ENCODE measurements at regions not wholly inside any gene's neighbourhood (a gene's known extent, or its start where the extent isn't known, plus 50 kb on each side); places are given as distances from the start of the nearest gene placed in this dataset.
"Not testable (repeated sequence)": the region's sequence is repeated elsewhere in the genome, so short reads cannot be mapped to it uniquely, and the experiment has no call there.

DNA sequence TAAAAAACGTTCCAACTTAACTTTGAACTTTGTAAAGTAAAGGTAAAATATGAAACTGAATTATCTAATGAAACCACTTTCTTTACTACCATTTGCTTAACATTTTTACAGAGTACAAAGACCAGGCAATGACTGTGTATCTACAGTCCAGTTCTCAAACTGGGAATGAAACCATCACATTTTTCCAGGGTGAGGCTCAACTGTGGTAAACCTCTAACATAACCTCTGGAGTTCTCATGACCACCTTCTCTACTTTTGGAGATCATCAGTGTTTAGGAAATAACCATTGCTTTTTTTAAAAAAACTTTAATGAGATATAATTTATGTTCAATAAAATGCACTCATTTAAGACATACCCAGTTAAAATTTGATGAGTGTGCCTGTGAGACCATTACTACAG is 223.5 kb downstream of the RNF152 start:
- no peak for DNase-seq

DNA sequence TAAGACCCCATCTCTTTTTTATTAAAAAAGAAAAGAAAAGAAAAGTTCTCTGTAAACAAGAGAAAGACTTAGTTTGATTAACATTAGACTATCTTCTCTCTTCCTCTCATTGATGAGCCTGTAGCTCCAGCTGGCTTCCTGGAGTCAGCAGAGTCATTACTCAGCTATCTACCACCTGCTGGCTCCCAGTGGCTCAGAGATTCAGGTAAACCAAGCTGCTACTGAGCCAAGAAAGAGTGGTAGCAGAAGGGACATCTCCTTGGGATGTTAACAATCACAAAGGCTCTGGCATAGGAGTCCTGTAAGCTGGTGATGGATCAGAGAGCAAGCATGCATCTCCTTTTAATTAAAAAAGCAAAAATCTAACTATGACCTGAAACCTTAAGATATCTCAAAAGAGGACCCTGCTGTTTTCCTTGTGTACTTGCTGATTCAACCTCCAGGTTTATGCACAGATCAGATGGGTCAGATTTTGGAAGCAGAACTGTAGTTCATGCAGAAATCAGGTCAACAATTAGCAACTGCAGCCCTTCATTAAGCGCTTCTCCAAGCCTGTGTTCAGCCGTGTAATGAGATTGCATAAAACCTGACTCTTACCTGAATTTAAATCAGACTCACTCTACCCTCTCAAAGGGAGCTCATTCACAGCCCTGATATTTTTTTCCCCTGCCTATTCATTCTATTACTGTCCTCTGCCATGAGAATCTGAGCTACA is 225.8 kb downstream of the RNF152 start:
- DNase-seq = no peak

GRCh38 chr18:61664419-61665084 is 228.3 kb downstream of the RNF152 start:
- no peak for DNase-seq

DNA sequence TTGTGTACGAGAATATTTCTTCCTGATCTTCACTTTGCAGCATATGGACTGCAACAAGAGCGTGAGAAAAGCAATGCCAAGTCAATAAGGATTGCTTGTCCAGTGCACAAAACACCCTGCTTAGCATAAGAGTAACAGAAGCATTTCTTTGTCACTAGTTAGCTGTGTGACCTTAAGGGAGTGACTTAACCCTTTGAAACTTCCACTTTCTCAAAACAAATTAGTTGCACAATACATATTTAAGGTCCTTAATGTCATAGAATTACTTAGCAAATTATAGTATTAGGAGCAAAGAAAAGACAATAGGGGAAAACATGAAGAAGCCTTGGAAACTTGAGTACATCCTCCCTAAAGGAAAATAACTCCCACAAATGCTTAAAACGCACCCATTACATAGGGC is 230.1 kb downstream of the RNF152 start:
- no peak for DNase-seq

DNA sequence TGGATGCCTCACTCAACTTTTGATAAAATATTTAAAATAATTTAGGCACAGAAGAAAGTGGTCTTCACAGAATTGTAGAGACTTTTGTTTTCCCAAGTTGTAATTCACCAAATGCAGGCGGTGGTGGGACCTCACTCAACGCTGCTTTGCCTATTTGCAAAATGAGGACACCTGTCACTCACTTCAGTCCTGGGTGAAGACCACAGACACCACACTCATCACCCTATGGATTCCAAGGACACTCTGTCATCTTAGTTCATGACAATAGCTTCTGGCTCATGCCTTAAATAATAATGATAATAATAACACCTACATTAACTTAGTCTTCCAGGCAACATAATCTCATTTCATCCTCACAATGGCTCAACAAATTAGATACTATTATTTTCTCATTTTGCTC is 234.4 kb downstream of the RNF152 start:
- DNase-seq = no peak

DNA sequence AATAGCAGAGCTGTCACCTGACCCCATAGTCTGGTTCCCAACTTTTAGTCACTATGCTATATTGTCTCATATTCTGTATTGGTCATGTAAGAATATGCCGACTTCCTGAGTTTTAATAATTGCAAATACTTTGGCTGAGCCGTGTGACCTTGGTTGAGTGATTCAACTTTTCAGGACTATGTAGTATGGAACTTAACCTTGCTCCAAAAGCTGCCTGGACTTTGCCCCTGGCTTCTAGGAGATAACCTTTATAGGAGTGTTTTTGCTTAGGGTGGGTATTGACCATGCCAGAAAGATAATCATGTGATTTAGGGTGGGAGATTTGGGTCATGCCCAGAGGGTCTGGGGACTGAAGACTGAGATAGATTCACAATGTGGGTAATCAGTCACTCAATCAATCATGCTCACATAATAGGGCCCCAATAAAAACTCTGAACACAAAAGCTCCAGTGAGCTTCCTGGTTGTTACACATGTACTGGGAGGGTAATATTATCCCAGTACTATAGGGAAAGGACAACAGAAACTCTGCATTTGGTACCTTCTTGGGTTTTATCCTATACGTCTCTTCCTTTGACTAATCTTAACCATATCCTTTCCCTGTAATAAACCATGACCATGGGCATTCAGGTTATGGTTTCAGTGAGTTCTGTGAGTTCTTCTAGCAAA is 235.6 kb downstream of the RNF152 start:
- DNase-seq = no peak

GRCh38 chr18:61655630-61656029 is 237.2 kb downstream of the RNF152 start:
- DNase-seq = no peak

DNA sequence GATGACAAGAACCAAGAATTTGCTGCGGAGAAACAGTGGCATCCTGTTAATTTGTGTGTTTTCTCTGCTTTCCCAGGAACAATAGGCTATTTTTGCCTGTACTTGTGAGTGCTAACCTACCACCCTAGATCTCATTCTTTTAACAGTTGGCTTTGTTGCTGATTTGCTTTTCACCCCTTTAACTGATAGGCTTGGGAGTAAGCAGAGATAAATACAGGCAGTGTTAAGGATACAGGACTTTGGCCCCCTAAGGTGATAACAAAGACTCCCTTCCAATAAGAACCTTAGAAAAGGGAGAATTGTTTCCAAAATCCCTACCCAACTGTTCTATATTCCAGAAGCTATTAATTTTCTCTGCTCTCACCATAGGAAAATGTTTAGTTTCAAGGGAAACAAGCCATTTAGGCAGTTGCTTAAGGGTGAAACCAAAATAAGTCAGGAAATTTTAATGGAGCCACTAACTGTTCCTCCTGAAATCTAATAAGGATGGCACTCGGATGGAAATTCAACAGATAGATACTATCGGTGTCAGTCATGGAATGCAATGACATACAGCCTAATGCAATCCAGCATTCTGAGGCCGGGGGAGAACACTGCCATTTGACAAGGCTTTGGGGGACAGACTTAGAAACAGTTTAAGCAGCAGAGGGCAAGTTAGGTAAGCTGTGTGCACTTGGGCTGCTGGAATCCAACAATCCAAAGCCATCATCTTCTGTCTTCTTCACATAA is 238.8 kb downstream of the RNF152 start:
- DNase-seq = no peak

DNA sequence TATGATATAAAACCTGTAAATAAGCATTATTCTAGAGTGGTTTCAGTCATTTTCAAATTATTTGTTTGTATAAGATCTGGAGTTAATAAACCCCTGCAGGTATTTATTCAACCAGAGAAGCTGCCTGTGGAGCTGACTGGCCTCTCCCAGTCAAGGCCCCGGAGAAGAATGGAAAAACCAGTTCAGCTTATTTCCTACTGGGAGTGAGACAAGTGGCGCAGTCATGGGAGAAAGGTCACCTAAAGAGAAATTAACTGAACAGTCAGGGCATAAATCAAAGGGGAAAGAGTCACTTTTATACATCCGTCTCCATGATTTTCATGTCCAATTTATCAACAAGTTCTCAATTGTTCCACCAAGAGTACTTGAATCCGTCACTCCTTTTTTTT is 240.9 kb downstream of the RNF152 start:
- DNase-seq = no peak

GRCh38 chr18:61651145-61651879 is 241.5 kb downstream of the RNF152 start:
- DNase-seq = no peak

GRCh38 chr18:61643884-61644647 is 248.7 kb downstream of the RNF152 start:
- no peak for DNase-seq

DNA sequence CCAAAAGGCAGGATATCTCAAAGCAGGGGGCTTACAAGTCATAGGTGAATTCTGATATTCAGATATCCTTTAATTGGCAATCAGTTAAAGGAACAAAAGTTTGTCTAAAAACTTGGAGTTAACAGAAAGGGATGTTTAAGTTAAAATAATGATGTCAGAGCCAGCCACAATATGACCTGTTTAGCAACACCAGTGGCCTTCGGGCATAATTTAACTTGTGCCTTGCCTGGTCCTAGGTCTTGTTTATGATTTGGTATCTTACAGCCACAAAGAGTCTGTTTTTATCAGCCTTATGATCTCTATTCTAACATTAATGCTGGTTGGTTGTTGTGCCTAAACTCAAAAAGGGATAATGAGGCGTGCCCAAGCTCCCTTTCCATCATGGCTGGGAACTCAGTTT is 252.9 kb downstream of the RNF152 start:
- no peak for DNase-seq

- DNase-seq = no peak
These were observed 254.8 kb downstream of the RNF152 start for GRCh38 chr18:61637905-61638595.

DNA sequence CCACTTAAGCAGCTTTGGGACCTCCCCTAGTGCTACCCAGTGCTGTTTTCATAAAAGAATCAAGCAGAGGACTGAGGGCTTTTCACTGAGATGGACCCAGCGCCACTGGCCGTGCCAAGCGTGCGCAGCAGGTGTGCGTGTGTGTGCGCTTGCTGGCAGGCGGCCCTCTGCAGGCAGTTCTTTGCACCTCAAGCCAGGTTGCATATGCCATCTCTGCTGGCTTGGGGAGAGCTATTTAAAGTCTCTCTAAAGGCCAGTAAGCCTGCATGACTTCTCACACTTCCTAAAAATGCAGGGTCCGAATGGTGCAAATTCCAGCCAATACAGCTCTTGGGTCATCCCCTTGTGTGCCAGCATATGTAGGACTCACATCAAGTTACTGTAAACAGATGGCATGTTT is 255.5 kb downstream of the RNF152 start:
- DNase-seq = no peak

GRCh38 chr18:61635901-61636528 is 256.8 kb downstream of the RNF152 start:
- DNase-seq = peak; percentile 48

DNA sequence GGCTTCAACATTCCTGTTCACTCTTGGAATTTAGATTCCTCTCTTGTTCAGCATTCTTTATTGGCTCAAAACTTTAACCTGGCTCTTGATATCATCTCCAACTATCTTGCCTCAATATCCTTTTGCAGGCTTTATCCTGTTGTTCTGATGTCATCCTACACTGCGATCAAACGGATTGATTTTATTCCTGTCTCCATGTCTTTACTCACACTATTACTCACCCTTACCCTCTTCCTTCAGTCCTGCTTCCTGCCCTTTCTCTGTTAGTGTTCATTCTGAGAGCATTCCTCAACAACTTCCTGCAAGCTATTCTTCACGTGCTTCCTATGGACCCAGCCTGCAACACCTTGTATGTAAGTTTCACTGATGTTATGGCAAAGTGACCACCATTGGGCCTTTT is 264.7 kb downstream of the RNF152 start:
- no peak for DNase-seq

DNA sequence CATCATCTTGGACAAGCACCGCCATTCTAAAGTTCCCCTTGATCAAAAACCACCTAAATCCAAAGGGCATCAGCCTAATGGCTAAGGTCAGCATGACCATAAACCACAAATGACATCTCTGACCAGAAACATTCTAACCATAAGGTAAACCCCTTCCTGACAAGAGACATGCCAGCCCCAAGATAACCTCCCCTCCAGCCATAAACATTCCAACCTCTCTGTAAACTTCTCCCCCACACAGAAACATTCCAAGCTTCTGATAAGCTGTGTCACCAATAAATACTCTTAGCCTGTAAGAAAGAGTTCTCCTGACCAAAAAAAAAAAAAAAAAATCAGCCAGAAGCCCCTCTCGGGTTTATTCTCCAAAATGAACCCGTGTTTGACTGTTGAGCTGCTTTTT is 268.2 kb downstream of the RNF152 start:
- not testable (repeated sequence) for DNase-seq

DNA sequence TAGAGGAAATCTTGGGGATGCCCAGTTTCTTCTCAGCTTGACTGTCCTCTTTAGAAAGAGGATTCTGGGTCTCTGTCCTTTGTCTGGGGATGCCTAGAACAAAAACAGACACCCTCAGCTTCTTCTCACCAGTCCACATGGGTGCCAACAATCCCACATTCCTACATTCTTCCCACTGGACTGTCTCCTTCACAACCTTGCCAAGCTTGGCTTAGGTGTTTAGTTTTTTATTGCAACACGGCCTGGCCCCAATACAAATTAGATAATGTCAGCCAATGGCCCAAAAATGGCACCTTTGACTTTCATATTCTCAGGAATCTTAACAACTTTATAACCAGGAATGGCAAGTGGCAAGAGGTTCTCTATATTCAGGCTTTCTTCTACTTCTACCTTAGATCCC is 273.0 kb downstream of the RNF152 start:
- DNase-seq = no peak

DNA sequence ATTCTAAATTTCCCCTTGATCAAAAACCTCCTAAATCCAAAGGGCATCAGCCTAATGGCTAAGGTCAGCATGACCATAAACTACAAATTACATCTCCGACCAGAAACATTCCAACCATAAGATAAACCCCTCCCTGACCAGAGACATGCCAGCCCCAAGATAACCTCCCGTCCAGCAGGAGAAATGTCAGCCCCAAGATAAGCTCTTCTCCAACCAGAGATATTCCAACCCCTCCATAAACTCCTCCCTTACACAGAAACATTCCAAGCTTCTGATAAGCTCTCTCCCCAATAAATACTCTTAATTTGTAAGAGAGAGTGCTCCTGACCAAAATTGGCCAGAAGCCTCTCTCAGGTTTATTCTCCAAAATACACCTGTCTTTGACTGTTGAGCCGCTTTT is 274.0 kb downstream of the RNF152 start:
- DNase-seq = no peak

DNA sequence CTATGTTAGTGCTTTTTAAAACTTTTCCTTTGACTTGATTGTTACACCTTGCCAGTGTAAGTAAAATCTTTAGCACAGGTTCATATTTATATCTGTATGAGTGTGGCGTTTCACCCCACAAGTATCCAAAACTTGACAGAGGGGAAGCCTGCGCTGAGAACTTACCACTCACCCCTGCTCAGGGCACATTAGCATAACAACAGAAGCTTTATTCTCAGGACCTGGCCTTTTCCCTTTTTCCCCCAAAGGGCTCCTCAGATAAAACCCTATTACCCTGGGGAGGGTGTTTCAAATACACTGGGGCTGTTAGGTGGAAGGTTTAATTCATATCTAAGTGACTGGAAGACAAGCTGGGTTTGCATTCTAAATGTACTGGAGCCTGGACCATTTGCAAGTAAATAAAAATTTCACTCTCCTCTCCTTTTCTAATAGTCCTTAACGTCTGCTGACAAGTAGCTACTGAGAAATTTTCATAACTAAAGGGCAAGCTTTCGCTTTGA is 276.6 kb downstream of the RNF152 start:
- no peak for DNase-seq

- DNase-seq = no peak
These were observed 279.3 kb downstream of the CDH20 start for GRCh38 chr18:61612517-61612916.

All from stimulated activated CD4-positive, alpha-beta T cell treated with anti-CD3 and anti-CD28 coated beads, Interleukin-15, amount 100 ng/mL, for 24 hours (primary cell).